NCI-H1694 treated with DMSO at 0.1 percent for 48 hours (cell line): ENCODE measurements at regions not wholly inside any gene's neighbourhood (a gene's known extent, or its start where the extent isn't known, plus 50 kb on each side); places are given as distances from the start of the nearest gene placed in this dataset.
"Not testable (repeated sequence)": the region's sequence is repeated elsewhere in the genome, so short reads cannot be mapped to it uniquely, and the experiment has no call there.

Experiments
- DNase-seq: peaks from one replicate; lab custom pipeline; 2025; lab: John Stamatoyannopoulos, UW

DNA sequence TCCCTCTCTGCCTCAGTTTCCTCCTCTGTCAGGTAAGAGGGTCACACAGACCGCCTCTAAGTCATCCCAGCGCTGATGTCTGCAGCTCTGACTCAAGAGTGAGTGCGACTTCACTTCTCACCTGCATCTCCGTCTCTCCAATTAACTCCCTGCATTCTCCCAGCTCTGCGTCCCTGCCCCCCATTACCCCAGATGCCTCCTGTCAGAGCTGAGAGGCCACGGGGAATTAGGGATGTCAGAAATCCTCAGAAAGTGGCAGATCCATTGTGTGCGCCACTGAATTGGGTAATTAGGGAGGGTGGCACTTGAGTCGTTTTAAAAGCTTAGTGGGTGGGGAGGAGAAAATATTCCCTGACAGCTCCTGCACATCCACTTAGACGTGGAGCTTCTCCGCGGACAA is 885.4 kb upstream of the EEF2KMT start:
- DNase-seq: no peak

DNA sequence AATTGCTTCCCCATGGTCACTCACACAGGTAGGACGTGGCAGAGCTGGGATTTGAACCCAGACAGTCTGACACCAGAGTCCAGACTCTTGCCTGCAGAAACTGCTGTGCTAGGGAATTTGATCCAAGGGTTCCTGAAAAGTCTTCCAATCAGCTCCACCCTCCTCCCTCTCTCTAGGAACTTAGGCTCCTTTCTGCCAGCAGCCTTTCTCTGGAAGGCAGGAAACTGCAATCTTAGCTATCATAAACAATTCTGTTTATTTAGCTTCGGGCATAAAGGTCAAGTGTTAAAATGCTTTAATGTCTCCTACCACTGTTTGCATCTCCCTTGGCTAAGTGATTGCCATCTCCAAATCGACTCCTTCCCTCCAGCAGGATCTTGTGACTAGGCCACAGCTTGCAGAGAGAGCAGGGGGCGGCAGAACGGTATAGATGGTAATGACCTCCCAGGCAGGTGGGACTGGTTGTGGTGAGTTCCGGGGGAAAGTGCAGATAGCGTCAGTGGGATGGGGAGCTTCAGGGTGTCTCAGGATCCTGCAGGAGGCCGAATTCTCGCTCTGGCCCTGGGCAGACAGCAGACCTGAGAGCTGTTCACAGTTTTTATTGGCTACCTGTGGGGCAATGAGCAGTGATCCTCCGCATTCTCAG is 882.4 kb upstream of the EEF2KMT start:
- no peak for DNase-seq

DNA sequence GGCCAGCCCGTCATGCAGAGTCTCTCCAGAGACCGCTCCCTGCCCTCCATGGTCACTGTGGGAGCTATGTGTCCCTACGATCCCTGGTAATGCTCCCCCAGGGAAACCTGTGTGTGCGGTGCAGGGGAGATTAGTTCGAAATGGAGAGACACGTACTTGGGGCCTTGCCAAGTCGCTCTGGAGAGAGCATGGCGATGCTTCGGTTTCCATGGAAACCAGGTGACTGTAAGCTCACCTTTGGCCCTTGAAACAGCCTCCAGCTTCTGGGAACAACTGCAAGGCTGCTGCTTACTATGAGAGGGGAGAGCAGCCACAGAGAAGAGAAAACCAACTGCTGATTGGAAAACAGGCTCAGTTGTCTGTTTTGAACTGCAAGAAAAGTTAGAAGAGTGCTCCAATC is 879.7 kb upstream of the EEF2KMT start:
- DNase-seq: no peak

DNA sequence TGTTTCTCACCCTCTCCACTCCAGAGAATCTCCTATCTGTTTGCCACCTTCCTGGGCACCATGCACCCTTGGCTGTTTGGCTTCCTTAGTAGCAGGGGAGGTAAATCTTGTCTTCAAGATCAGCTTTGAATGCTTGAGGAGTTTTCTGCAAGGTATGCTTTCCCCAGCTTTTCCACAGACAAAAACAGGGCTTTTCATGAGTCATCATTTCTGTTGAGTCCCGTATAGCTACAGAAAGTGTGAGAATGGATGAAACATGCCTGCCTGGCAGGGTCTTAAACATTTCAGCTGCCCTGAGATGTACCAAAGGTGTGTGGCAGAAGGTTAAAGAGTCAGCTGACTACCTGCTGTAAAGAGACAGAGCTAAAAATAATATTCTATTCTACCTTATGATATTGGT is 875.2 kb upstream of the EEF2KMT start:
- no peak for DNase-seq

DNA sequence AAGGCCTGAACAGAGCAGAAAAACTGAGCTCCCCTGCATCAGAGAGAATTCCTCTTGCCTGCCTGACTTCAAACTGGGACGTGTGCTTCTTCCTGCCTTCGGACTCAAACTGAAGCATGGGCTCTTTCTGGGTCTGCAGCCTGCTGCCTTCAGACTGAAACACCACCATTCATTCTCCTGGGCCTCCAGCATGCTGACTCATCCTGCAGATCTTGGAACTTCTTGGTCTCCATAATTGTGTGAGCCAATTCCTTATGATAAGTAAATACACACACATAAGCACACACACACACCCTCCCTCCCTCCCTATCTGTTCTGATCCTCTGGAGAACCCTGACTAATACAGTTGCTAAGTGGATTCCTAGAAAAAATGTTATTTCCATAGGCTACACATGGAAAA is 874.3 kb upstream of the EEF2KMT start:
- DNase-seq: no peak

DNA sequence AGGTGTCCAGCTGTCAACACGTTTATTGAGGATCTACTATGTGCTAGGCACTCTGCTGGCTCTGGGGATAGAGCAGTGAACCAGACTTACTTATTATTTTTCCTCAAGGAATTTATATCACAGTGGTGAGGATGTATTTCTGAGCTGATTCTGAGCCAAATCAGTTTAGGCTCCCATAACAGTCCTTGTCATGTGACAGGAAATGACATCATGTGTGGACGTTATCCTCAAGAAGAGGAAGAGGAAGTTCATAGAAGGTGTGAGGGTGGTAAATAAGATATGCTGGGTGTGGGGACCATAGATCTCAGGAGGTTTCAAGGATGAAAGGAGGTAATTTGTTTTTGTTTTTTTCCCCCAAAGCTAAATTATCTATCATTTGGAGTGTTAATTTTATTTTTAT is 873.5 kb upstream of the EEF2KMT start:
- DNase-seq: no peak

DNA sequence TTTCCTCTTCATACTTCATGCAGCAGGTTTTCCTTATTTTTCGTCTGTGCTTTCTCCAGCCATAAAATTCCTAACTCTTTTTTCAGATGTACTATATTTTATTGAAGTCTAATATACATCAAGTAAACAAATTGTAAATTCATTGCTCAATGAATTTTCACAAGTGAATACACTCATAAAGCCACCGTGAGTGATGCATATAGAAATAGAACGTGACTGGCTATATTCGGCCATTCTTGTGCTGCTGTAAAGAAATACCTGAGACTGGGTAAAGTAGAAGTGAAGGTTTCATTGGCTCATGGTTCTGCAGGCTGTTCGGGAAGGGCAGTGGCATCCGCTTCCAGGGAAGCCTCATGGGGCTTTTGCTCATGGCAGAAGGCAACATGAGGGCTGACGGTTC is 868.4 kb upstream of the EEF2KMT start:
- DNase-seq: no peak

DNA sequence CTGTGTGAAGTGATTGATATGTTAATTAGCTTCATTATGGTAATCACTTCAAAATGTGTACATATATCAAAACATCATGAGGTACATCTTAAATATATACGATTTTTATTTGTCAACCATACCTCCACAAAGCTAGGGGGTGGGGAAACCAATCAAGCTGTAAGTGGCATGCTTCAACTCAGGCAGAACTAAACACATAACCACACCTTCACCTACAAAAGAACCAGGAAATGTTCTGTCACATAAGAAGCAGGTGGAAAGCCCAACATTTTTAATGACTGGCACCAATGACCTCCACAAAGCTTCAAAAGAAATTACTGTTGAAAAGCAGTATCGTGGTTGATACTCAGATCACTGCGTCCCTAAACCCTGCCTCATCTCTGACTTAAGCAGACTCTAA is 867.7 kb upstream of the EEF2KMT start:
- DNase-seq: no peak

DNA sequence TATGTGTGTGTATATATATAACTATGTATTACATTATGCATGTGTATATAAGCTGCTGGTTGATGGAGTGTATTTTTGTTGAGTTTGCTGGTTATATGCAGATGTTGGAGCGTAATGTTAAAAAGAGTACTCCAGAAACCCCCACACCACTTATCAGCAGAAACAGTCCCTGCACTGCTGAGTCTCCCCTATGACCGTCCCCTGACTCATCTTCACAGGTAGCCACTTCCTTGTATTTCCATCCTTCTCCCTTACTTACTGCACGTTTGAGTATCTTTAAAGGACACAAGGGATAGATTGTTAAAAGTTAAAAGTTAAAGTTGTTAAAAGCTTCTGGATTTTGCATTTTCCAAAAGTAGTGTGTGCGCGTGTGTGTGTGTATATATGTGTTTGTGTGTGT is 853.9 kb upstream of the EEF2KMT start:
- DNase-seq: no peak

DNA sequence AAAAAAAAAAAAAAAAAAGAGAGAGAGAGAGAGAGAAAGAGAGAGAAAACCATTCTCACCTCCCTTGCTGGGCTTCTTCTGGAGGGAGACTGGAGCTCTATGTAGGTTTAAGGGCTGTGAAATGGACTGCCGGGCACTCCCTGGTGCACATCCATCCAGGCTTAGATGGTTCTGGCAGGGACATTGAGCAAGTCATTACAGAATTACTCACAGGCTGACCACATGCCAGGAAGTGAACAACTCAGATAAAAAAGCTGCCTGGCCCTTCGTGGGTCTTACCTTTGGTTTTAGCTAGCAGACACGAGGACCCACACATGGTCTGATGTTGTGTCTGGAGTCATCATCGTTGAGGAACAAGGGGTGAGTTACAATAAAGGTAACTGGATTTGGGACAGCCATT is 847.4 kb upstream of the EEF2KMT start:
- no peak for DNase-seq

DNA sequence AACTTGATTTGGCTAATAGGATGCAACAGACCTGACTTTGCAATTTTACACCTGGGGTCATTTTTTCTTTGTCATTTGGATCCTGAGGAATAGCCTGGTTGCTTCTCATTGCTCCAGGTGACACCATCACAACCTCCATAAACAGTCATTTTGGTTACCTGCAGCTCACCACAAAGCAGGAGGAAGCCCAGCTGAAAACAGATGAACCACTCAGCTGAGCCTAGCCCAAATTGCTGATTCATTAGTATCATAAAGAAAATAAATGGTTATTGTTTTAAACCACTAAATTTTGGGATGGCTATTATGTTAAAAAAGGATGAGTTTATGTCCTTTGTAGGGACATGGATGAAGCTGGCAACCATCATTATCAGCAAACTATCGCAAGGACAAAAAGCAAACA is 841.0 kb upstream of the EEF2KMT start:
- DNase-seq: no peak

DNA sequence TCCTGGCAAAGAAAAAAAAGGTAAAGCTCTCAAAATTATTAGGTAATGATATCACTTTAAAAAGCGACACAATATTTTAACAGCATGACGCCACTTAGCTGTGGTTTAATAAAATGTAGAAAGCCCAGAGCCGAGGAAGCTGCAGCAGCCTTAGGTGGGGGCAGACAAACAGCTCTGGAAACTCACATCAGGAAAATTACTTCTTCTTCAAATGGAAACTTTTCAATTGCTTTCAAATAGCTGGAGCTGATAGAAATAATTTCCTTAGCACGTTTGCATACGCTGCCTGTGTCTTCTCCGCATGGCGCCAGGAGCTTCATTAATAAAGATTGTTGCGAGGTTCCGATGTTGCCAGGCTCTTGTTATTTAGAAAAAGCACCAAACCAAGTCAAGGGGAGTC is 835.3 kb upstream of the EEF2KMT start:
- no peak for DNase-seq

DNA sequence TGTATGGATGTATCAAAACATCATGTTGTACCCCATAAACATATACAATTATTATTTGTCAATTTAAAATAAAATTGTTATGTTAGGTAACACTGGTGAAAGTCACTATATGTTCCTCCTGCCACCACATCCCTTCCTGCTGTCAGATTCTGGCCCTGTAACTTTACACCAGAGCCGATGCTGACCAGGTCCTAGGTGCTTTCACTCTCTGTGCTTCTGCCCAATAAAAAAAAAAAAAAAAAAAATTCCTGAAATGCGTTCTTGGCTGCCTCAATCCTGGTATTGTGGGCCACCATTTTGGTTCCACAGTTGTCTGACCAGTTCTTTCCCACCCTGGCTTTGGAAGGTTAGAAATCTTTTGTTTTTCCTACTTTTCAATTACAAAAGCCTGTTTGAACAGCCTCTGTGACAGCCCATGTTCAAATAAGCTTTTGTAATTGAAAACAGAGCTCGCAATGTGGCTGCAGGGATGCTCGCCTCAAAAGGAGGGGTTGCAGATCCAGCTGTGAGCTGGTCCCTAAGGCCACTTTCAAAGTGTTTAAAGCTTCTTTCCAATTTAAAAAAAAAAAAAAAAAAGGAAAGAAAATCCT is 831.0 kb upstream of the EEF2KMT start:
- DNase-seq: no peak

DNA sequence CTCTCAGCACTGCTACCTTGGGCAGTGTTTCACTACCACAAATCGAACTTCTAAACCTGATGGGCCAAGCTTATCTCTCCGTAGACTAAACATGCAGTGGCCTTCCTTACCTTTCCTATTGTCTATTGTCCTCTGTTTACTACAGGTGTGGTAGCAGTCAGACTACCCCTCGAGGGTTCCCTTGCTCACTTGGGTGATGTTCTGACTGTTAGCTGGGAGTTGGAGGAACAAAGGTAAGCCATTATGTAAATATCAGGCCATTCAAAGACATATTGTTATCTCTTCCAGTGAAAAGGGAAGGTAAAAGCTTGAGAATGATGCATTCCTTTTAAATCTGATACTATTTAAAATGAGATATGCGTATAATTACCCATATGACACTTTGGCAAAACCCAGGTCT is 828.3 kb upstream of the EEF2KMT start:
- DNase-seq: no peak

DNA sequence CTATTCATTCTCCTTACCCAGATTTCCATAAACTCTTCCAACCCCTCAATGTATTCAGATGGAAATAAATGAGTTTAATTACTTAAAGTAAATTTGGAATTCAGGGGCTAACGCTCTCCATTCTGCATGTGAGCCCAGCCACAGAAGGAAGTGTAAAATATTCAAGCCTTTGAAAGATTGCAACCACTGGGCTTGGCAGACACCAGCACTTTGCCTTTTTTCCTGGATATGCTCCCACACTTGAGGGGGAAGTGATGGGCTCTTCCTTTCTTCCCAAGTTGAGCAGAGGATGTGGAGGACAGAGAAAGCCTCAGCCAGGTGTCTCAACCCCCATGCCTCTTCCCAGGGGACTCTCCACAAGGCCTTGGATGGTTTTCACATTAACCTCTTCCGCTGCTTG is 825.1 kb upstream of the EEF2KMT start:
- DNase-seq: no peak

DNA sequence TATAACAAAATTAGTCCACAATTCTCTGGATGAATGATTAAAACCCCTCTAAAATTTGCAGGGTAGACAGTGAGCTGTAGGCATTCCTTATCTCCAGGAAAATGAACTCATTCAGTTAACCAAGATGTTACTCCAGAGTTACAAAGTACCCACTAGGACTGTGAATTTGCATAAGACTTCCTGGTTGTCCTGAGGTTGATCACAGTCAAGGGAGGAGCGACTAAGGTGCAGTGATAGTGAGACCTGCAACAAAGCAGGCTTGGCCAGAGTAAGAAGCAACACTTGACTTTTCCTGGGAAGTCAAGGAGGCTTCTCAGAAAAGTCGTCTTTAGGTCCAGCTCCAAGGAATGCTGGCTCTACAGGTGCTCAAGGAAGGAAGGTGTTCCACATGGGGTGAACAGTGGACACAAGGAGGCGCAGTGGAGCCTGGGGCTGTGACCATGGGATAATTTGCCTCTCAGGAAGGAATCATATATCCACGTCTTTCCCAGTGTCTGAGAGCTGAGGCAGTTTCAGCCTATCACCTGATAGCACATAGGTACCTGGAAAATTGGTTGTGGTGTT is 821.1 kb upstream of the EEF2KMT start:
- no peak for DNase-seq

DNA sequence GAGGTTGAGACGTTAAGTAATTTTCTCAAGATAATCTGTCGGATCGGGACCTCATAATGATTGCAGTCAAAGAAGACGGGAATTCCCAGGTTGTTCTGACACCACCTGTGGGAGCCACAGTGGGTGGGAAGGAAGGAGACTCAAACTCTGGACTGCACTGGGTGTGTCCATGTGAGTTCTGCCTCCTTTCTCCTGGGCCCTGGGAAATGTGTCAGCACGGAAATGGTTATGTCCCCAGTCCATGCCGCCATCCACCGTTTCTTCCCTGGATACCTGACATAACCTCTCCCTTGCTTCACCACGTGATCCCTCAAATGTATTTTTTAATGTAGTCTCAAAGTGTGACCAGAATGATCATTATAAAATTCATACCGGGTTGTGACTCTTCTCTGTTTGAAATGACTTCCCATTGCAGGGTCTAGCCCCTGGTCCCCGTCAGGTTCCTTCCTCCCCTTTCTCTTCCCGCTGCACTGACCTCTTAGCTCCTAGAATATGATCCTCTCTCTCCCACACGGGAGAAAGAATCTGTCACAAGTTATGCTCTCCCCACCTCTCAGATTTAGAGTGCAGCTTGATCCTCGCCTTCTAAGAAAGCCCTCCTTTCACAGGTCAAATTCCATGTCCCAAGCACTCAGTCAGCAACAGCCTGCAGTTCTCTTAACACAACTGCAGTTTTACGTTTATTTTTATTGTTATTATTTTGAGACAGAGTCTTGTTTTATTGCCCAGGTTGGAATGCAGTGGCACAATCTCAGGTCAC is 820.0 kb upstream of the EEF2KMT start:
- no peak for DNase-seq

DNA sequence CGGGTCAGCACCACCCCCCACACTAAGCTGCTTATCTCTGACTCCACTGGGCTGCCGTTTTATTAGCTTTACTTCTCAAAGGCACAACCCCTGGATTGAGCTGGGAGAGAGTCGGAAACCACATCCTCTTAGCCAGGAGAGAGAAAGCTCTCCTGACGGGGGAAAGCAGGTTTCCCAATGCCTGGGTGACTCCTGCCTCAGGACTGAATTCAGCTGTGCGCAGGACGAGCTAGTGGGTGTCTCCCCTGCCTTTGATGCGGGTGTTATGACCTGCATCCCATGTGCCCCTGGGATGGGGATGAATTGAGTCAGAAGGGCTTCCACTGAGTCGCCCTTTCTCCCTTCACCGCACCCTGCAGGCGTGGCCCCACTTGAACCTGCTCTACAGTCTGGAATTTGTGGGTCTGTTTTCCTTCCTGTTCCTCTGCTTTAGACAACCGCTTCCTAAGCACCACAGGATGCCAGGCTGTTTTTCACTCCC is 819.2 kb upstream of the EEF2KMT start:
- DNase-seq: no peak

DNA sequence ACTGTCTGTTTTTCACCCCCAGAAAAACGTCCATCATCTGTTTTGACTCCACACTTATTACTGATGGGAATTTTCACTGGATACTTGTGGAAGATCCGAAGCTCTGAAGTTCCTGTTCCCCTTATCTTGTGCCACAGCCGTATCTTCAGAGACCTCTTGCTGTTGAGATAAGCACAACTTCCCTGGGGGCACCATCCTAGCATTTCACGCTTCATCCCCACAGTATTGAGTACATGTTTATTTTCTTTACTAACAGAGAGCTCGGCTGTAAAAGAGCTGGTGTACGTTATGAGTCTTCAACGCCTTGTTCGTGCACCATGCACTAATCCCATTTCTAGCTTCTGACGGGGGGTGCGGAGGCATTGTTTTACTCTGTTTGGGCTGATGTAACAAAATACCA is 813.6 kb upstream of the EEF2KMT start:
- no peak for DNase-seq

DNA sequence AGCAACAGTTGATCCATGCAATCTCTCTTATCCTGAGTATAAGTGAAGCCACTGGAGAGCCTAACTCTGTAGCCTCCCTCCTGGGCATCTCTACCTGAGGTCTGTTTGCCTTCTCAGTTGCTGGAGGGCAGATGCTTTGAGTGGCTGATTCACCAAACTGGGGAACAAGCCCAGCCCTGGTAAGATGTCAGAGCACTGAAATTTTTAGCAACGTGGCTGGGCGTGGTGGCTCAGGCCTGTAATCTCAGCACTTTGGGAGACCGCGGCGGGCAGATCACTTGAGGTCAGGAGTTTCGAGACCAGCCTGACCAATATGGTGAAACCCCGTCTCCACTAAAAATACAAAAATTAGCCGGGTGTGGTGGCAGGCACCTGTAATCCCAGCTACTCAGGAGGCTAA is 812.0 kb upstream of the EEF2KMT start:
- not testable (repeated sequence) for DNase-seq

DNA sequence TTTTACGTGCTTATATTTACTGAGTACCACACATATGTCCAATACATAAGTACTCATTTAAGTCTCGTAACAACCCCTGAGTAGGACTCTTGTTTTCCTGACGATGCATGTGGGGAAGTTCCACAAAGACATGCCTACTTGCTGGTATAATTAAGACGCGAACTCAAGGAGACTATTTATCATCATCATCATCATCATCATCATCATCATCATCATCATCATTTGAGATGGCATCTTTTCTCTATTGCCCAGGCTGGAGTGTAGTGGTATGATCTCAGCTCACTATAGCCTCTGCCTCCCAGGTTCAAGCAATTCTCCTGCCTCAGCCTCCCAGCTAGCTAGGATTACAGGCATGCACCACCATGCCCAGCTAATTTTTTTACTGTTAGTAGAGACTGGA is 809.9 kb upstream of the EEF2KMT start:
- DNase-seq: no peak

DNA sequence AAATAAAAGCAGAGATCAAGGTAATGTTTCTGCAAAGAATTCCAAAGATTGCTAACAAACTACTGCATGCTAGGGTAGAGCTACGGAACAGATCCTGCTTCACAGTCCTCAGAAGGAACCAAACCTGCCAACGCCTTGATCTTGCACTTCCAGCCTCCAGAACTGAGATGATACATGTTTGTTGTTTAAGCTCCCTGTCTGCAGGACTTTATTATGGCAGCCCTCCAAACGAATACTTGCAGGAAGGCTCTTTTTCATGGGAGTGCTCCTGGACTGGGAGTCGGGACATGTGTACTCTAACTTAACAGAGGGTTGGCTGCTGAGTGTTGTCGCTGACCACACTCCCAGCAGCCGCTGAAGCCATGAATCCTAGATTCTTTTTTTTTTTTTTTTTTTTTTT is 808.8 kb upstream of the EEF2KMT start:
- no peak for DNase-seq

DNA sequence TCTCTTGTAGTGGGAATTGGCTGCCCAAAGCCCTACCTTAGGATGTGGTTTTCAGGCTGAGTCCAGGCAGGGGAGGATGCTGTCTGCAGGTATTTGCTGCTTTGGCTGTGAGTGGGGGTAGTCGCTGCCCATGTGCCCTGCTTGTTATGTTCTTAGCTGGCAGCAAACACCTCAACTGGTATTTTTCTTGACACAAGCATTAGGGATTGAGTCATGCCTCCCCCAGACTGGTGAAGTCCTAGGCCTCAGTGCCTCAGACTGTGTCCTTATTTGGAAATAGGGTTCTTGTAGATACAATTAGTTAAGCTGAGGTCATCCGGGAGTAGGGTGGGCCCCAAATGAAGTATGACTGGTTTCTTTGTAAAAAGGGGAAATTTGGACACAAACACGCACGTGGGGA is 808.3 kb upstream of the EEF2KMT start:
- DNase-seq: no peak
